H1 (cell line): ENCODE measurements at regions not wholly inside any gene's neighbourhood (a gene's known extent, or its start where the extent isn't known, plus 50 kb on each side); places are given as distances from the start of the nearest gene placed in this dataset.

Experiments used
- CTCF ChIA-PET: fragments of 300-600 bp; sonication (Branson Sonifier 250); formaldehyde crosslinking; loops from one replicate; lab custom pipeline; 2021; ENCODE audit not compliant: partially characterized antibody; lab: Charles Lee
- POLR2A ChIA-PET: fragments of 300-600 bp; sonication (Branson Sonifier 250); formaldehyde crosslinking; loops from one replicate; lab custom pipeline; 2021; ENCODE audit warnings: inconsistent platforms; ENCODE audit not compliant: partially characterized antibody; lab: Charles Lee
- DNase-seq, 2 experiments: peaks; one replicate each; pipeline versions ENCODE4 v3.0.0 to v3.0.0-alpha.2; 2010 to 2022; ENCODE audit warnings: low spot score in 2 of 2, low read depth in 1 of 2, mixed read lengths in 1 of 2
- FAIRE-seq: peaks from 2 replicates; lab custom pipeline; 2011; peaks lifted over from hg19 to GRCh38; lab: Jason Lieb, UNC
- H2AFZ ChIP-seq: 2 replicates; pipeline ENCODE4 v1.8.1; 2012; ENCODE audit warnings: low read length, inconsistent platforms
- H2AK5ac ChIP-seq: 2 replicates; pipeline ENCODE4 v1.6.1; 2013; ENCODE audit warnings: low read depth, low read length
- H2BK120ac ChIP-seq: replicated peaks from 2 replicates; pipeline ENCODE3; 2013; ENCODE audit warnings: low read depth, low read length, inconsistent platforms
- H2BK12ac ChIP-seq: 2 replicates; pipeline ENCODE4 v1.6.1; 2013; ENCODE audit warnings: low read depth, low read length
- H2BK15ac ChIP-seq: 2 replicates; pipeline ENCODE4 v1.6.1; 2013; ENCODE audit warnings: low read length
- H2BK20ac ChIP-seq: 2 replicates; pipeline ENCODE4 v1.6.1; 2013; ENCODE audit warnings: low read length
- H2BK5ac ChIP-seq: 2 replicates; pipeline ENCODE4 v1.6.1; 2013; ENCODE audit warnings: low read depth, low read length
- H3K14ac ChIP-seq: 2 replicates; pipeline ENCODE4 v1.6.1; 2013; ENCODE audit warnings: inconsistent platforms; ENCODE audit not compliant: insufficient read length
- H3K18ac ChIP-seq: 2 replicates; pipeline ENCODE4 v1.6.1; 2013; ENCODE audit warnings: low read length; ENCODE audit errors: extremely low read depth
- H3K23ac ChIP-seq: 2 replicates; pipeline ENCODE4 v1.6.1; 2013; ENCODE audit warnings: inconsistent platforms; ENCODE audit not compliant: insufficient read length
- H3K23me2 ChIP-seq: 2 replicates; pipeline ENCODE4 v1.6.1; 2013; ENCODE audit warnings: low read depth, low read length
- H3K27ac ChIP-seq: 2 replicates; pipeline ENCODE4 v1.6.1; 2011; ENCODE audit warnings: low read depth, low read length, inconsistent platforms
- H3K27me3 ChIP-seq, 4 experiments: replicated peaks in 1 of 4; 1 replicate in 1 of 4; 2 replicates in 3 of 4; pipeline versions ENCODE4 v1.6.1 to v1.8.1; 2011 to 2013; ENCODE audit warnings: low read length in 3 of 4, mild to moderate bottlenecking in 3 of 4, inconsistent platforms in 2 of 4, mixed read lengths in 2 of 4, moderate library complexity in 1 of 4; ENCODE audit not compliant: control insufficient read depth in 3 of 4, insufficient read depth in 3 of 4; ENCODE audit errors: extremely low read depth in 1 of 4
- H3K36me3 ChIP-seq, 4 experiments: 2 replicates each; pipeline versions ENCODE4 v1.6.1 to v1.8.1; 2011 to 2013; ENCODE audit warnings: mild to moderate bottlenecking in 4 of 4, low read length in 3 of 4, moderate library complexity in 2 of 4, control low read depth in 1 of 4, inconsistent platforms in 1 of 4; ENCODE audit not compliant: insufficient read depth in 4 of 4, control insufficient read depth in 2 of 4
- H3K4ac ChIP-seq: replicated peaks from 2 replicates; pipeline ENCODE3; 2013; ENCODE audit warnings: low read length, low read depth, mixed read lengths, inconsistent platforms; ENCODE audit not compliant: insufficient read length
- H3K4me1 ChIP-seq, 4 experiments: replicated peaks in 1 of 4; 1 replicate in 1 of 4; 2 replicates in 3 of 4; pipeline versions ENCODE4 v1.6.1 to v1.8.1; 2011 to 2013; ENCODE audit warnings: low read length in 3 of 4, inconsistent platforms in 2 of 4, mixed read lengths in 1 of 4; ENCODE audit not compliant: insufficient read depth in 4 of 4, control insufficient read depth in 3 of 4
- H3K4me2 ChIP-seq, 2 experiments: 2 replicates each; pipeline versions ENCODE4 v1.6.1 to v1.8.1; 2011 to 2013; ENCODE audit warnings: low read depth in 2 of 2, low read length in 2 of 2, control low read depth in 1 of 2, inconsistent platforms in 1 of 2, mild to moderate bottlenecking in 1 of 2; ENCODE audit not compliant: insufficient read depth in 1 of 2
- H3K4me3 ChIP-seq, 4 experiments: fragments of 200-600, 300-600 bp in 1 of 4; sonication (generic), shearing (Covaris generic), sonication (Bioruptor Twin) in 1 of 4; 2 replicates each; pipeline versions ENCODE4 v1.5.1 to v1.8.1; 2011 to 2016; ENCODE audit warnings: low read length in 4 of 4, low read depth in 3 of 4, control low read depth in 2 of 4, inconsistent platforms in 2 of 4, mild to moderate bottlenecking in 2 of 4, mixed read lengths in 1 of 4, moderate library complexity in 1 of 4; ENCODE audit not compliant: insufficient read depth in 2 of 4; ENCODE audit errors: extremely low read depth in 1 of 4
- H3K56ac ChIP-seq: replicated peaks from 2 replicates; pipeline ENCODE3; 2013; ENCODE audit warnings: low read depth, mild to moderate bottlenecking, mixed read lengths, low read length, inconsistent platforms; ENCODE audit not compliant: insufficient read length
- H3K79me1 ChIP-seq: 2 replicates; pipeline ENCODE4 v1.6.1; 2013; ENCODE audit warnings: low read depth, low read length, control low read depth
- H3K79me2 ChIP-seq, 2 experiments: 2 replicates each; pipeline versions ENCODE4 v1.6.1 to v1.8.1; 2012 to 2013; ENCODE audit warnings: low read length in 2 of 2, mild to moderate bottlenecking in 2 of 2, inconsistent platforms in 1 of 2; ENCODE audit not compliant: insufficient read depth in 2 of 2, control insufficient read depth in 1 of 2
- H3K9ac ChIP-seq, 4 experiments: replicated peaks in 1 of 4; 1 replicate in 1 of 4; 2 replicates in 3 of 4; pipeline versions ENCODE4 v1.6.1 to v1.8.1; 2011 to 2013; ENCODE audit warnings: low read depth in 3 of 4, low read length in 3 of 4, control low read depth in 2 of 4, mild to moderate bottlenecking in 2 of 4, moderate library complexity in 2 of 4, inconsistent platforms in 1 of 4; ENCODE audit errors: extremely low read depth in 1 of 4
- H3K9me3 ChIP-seq, 2 experiments: 2 replicates each; pipeline versions ENCODE4 v1.6.1 to v1.8.1; 2012 to 2013; ENCODE audit warnings: mild to moderate bottlenecking in 2 of 2, moderate library complexity in 2 of 2, control low read depth in 1 of 2, inconsistent platforms in 1 of 2, low read depth in 1 of 2, low read length in 1 of 2, mixed read lengths in 1 of 2; ENCODE audit not compliant: insufficient read depth in 2 of 2
- H4K20me1 ChIP-seq, 2 experiments: replicated peaks in 1 of 2; 2 replicates each; pipeline versions ENCODE3 to v1.8.1; 2011 to 2013; ENCODE audit warnings: inconsistent platforms in 2 of 2, low read length in 2 of 2, mild to moderate bottlenecking in 1 of 2; ENCODE audit not compliant: insufficient read depth in 2 of 2, control insufficient read depth in 1 of 2
- H4K5ac ChIP-seq: 2 replicates; pipeline ENCODE4 v1.6.1; 2013; ENCODE audit warnings: low read length, low read depth, mixed read lengths, inconsistent platforms; ENCODE audit not compliant: insufficient read length
- H4K8ac ChIP-seq: 2 replicates; pipeline ENCODE4 v1.8.0; 2013; ENCODE audit warnings: mild to moderate bottlenecking, moderate library complexity, low read length, inconsistent platforms; ENCODE audit not compliant: insufficient read depth; ENCODE audit errors: extremely low read depth
- H4K91ac ChIP-seq: replicated peaks from 2 replicates; pipeline ENCODE3; 2013; ENCODE audit warnings: low read length, mixed read lengths, inconsistent platforms; ENCODE audit not compliant: insufficient read length
- RAD21 ChIP-seq, 2 experiments: IDR thresholded peaks in 1 of 2; conservative IDR thresholded peaks in 1 of 2; 2 replicates each; pipeline ENCODE4 v1.6.1; 2011; ENCODE audit warnings: low read depth in 2 of 2, low read length in 2 of 2, improper control_type of control experiment in 1 of 2, inconsistent platforms in 1 of 2, mild to moderate bottlenecking in 1 of 2, moderate library complexity in 1 of 2
- RNF2 ChIP-seq: fragments of 200-900, 300-1000 bp; sonication (generic); IDR thresholded peaks from 2 replicates; pipeline ENCODE4 v1.7.1; 2016; ENCODE audit warnings: borderline replicate concordance, low read depth, mild to moderate bottlenecking, antibody characterized with exemption, low read length; ENCODE audit not compliant: poor library complexity, severe bottlenecking; ENCODE audit errors: missing control alignments
- WGBS, 2 experiments: shearing (Covaris generic) in 1 of 2; methylation state at CpG; one replicate each; pipeline versions ENCODE4 v1.1.6 to v1.1.7; 2013 to 2015; ENCODE audit warnings: low lambda C conversion rate in 2 of 2, mixed read lengths in 2 of 2, inconsistent platforms in 1 of 2, low coverage in 1 of 2, missing lambda C conversion rate in 1 of 2; ENCODE audit not compliant: insufficient replicate concordance in 2 of 2, insufficient coverage in 1 of 2, insufficient read length in 1 of 2; ENCODE audit errors: extremely low coverage in 1 of 2, missing lambda C conversion rate in 1 of 2; 5-methylcytosine and 5-hydroxymethylcytosine counted together

- Histone ChIP-seq H2BK15ac (no peak overlapping the region), H3K36me3 (no peaks in the 10 kb centered on the region), H3K27me3 (no peaks in the 10 kb centered on the region), H3K4me3 (no peak overlapping the region), H3K9me3 (no peaks in the 10 kb centered on the region), H3K56ac (no peak overlapping the region), H3K4me1 (no peaks in the 10 kb centered on the region), H4K91ac (no peak overlapping the region), H3K18ac (no peak overlapping the region), H3K4ac (no peak overlapping the region), H2BK5ac (no peak overlapping the region), H3K4me2 (no peak overlapping the region), H3K27ac (no peak overlapping the region), H4K5ac (no peak overlapping the region), H3K9ac (no peak overlapping the region), H2BK20ac (no peak overlapping the region; the same call in 1 of the 2 replicates), H3K23ac (no peak overlapping the region), H2BK120ac (no peak overlapping the region), H4K8ac (no peak overlapping the region), H3K79me2 (no peaks in the 10 kb centered on the region), H2AFZ (peak overlapping the region; percentile 68; the same call in 1 of the 2 replicates), H3K23me2 (no peaks in the 10 kb centered on the region), H4K20me1 (no peaks in the 10 kb centered on the region), H2BK12ac (0 out of 2 replicates have a peak overlapping the region, but pooled peaks have one; percentile 23), H2AK5ac (no peak overlapping the region), H3K14ac (no peak overlapping the region), H3K79me1 (no peaks in the 10 kb centered on the region)
- FAIRE-seq (peak; percentile 60), DNase-seq (no peak)
- CTCF ChIA-PET, result interaction anchor here (0.6 to 1.5 kb wide), 3 partner anchors 31 to 432 kb away, joined by 3 to 6 read pairs (median 3); no protein-coding TSS in a partner anchor
- TF ChIP-seq RNF2 (no peak), RAD21 (IDR thresholded peaks at IDR 0.05 in 1 of 2, conservative IDR thresholded peaks at IDR 0.05 in 1 of 2; ENCODE audit: low read depth in 2 of 2, low read length in 2 of 2) (peak in 1 of 2 experiments; percentile 19; a peak in 1 of 4 replicates)
- POLR2A ChIA-PET, result no interaction called here
- WGBS, 2 experiments, result 97% methylated on average over 3 of the region's 3 CpGs; no CpG with 5 or more reads in 1 of the 2 experiments
Observed at GRCh38 chr3:147649475-147649874, 240.3 kb downstream of the ZIC1 start.
